Activated naive CD4-positive, alpha-beta T cell treated with Interleukin-2 at 50 U/mL for 16 hours (primary cell): ENCODE measurements at regions not wholly inside any gene's neighbourhood (a gene's known extent, or its start where the extent isn't known, plus 50 kb on each side); places are given as distances from the start of the nearest gene placed in this dataset.

Source experiments
- DNase-seq: peaks from one replicate; pipeline ENCODE4 v3.0.0-alpha.2; 2020

- DNase-seq = no peak
Measured at GRCh38 chr5:174338185-174339010, 292.9 kb downstream of the NSG2 start.

- no peak for DNase-seq
Measured at GRCh38 chr5:174339130-174339529, 293.6 kb downstream of the NSG2 start.

GRCh38 chr5:174340226-174340625 lies 294.7 kb downstream of the NSG2 start:
- no peak for DNase-seq

GRCh38 chr5:174342696-174343095 lies 297.2 kb downstream of the NSG2 start:
- DNase-seq = no peak

- DNase-seq = no peak
Measured at GRCh38 chr5:174343826-174344225, 298.3 kb downstream of the NSG2 start.

- no peak for DNase-seq
Measured at GRCh38 chr5:174344335-174344734, 298.8 kb downstream of the NSG2 start.

- DNase-seq = no peak
Measured at GRCh38 chr5:174347183-174347582, 301.7 kb downstream of the NSG2 start.

GRCh38 chr5:174348311-174348981 lies 302.9 kb downstream of the NSG2 start:
- DNase-seq = no peak

- no peak for DNase-seq
Measured at GRCh38 chr5:174352681-174353080, 307.2 kb downstream of the NSG2 start.

- DNase-seq = no peak
Measured at GRCh38 chr5:174354571-174354970, 309.1 kb downstream of the NSG2 start.

- DNase-seq = no peak
Measured at GRCh38 chr5:174355208-174355612, 309.7 kb downstream of the NSG2 start.

GRCh38 chr5:174355995-174356394 lies 310.5 kb downstream of the NSG2 start:
- no peak for DNase-seq

GRCh38 chr5:174356536-174356935 lies 311.0 kb downstream of the NSG2 start:
- no peak for DNase-seq

GRCh38 chr5:174358276-174358675 lies 312.8 kb downstream of the NSG2 start:
- no peak for DNase-seq

- DNase-seq = no peak
Measured at GRCh38 chr5:174359071-174359470, 313.6 kb downstream of the NSG2 start.

- no peak for DNase-seq
Measured at GRCh38 chr5:174362514-174362913, 317.0 kb downstream of the NSG2 start.

GRCh38 chr5:174363934-174364333 lies 318.4 kb downstream of the NSG2 start:
- no peak for DNase-seq

GRCh38 chr5:174364676-174365075 lies 319.2 kb downstream of the NSG2 start:
- no peak for DNase-seq

GRCh38 chr5:174371600-174372094 lies 326.1 kb downstream of the NSG2 start:
- no peak for DNase-seq

- DNase-seq = no peak
Measured at GRCh38 chr5:174374206-174374605, 328.7 kb downstream of the NSG2 start.

GRCh38 chr5:174376056-174376455 lies 330.6 kb downstream of the NSG2 start:
- no peak for DNase-seq

GRCh38 chr5:174376726-174377373 lies 331.3 kb downstream of the NSG2 start:
- DNase-seq = no peak

GRCh38 chr5:174378121-174378874 lies 332.8 kb downstream of the NSG2 start:
- DNase-seq = no peak
